Fibroblast of pulmonary artery (primary cell): ENCODE measurements at regions not wholly inside any gene's neighbourhood (a gene's known extent, or its start where the extent isn't known, plus 50 kb on each side); places are given as distances from the start of the nearest gene placed in this dataset.

Source experiments
- DNase-seq: peaks from one replicate; pipeline ENCODE4 v3.0.0-alpha.2; 2010; ENCODE audit warnings: low read depth
- H3K4me3 ChIP-seq: replicated peaks from 2 replicates; pipeline ENCODE4 v1.5.1; 2011; ENCODE audit warnings: low read depth, mild to moderate bottlenecking, control low read depth, low read length, moderate library complexity
- CTCF ChIP-seq: IDR thresholded peaks from 2 replicates; pipeline ENCODE4 v1.5.1; 2011; ENCODE audit warnings: mild to moderate bottlenecking, control low read depth, low read length, inconsistent platforms; ENCODE audit errors: missing control alignments

DNA sequence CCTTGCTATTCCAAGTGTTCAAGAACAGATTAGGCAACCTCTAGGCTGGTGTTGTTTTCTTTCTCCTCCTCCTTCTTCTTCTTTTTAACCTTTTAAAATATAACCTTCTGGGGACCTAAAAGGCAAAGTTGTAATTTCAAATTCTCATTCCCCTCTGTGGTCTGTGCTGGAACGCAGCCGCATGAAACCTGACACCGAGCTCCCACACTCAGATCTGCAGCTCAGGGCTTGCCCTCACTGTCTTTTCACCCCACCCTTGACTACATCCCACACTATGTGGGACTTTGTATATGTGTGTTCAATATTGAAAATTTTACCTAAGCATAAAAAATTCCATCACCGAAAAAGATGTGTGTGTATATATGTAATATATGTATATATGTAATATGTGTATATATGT, 62.0 kb upstream of the ARHGAP42 start:
- no peak overlapping the region for H3K4me3 ChIP-seq
- no peak for TF ChIP-seq CTCF
- DNase-seq, result peak; percentile 12

- TF ChIP-seq CTCF, result no peak
- DNase-seq, result peak; percentile 6
- no peak overlapping the region for H3K4me3 ChIP-seq
Measured at GRCh38 chr11:100629671-100630070, 57.4 kb upstream of the ARHGAP42 start.

- no peak overlapping the region for H3K4me3 ChIP-seq
- no peak for TF ChIP-seq CTCF
- DNase-seq, result peak; percentile 10
Measured at GRCh38 chr11:100630898-100631297, 56.2 kb upstream of the ARHGAP42 start.

- H3K4me3 ChIP-seq, result no peak overlapping the region
- TF ChIP-seq CTCF, result no peak
- DNase-seq, result no peak
Measured at GRCh38 chr11:100631316-100631715, 55.8 kb upstream of the ARHGAP42 start.

- DNase-seq, result peak; percentile 69
- no peak overlapping the region for H3K4me3 ChIP-seq
- TF ChIP-seq CTCF, result no peak
Measured at GRCh38 chr11:100632941-100633452, 54.1 kb upstream of the ARHGAP42 start.

DNA sequence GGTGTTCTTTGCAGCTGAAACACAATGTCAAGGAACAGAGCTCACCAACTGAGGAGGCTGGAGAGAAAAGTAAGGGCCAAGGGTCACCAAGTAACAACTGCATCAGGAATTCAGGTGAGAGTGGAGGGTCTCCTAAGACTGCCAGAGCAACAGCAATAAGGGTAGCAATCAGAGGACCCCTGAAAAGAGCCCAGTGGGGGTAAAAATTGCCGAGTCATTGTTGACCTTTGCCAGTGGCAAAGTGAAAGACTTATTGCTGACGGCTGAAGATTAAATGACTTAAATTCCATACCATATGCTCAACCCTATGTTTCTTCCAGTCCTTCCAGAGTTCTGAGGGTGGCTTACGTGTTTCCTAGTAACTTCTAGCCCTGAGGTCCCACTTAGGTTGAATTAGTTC, 51.9 kb upstream of the ARHGAP42 start:
- no peak for TF ChIP-seq CTCF
- no peak for DNase-seq
- H3K4me3 ChIP-seq, result no peak overlapping the region

GRCh38 chr11:100636536-100636935, 50.6 kb upstream of the ARHGAP42 start:
- TF ChIP-seq CTCF, result no peak
- DNase-seq, result no peak
- H3K4me3 ChIP-seq, result no peak overlapping the region
